Keratinocyte (primary cell): ENCODE measurements at regions not wholly inside any gene's neighbourhood (a gene's known extent, or its start where the extent isn't known, plus 50 kb on each side); places are given as distances from the start of the nearest gene placed in this dataset.

Experiments
- DNase-seq: peaks from one replicate; pipeline ENCODE4 v3.0.0-alpha.2; 2011; ENCODE audit warnings: low read depth, missing footprints, low spot score
- FAIRE-seq: peaks from 2 replicates; lab custom pipeline; 2011; peaks lifted over from hg19 to GRCh38; lab: Jason Lieb, UNC
- H2AFZ ChIP-seq: 2 replicates; pipeline ENCODE4 v1.6.0; 2012; ENCODE audit warnings: low read length, control low read depth, inconsistent platforms; ENCODE audit not compliant: control insufficient read depth
- H3K27ac ChIP-seq: 2 replicates; pipeline ENCODE4 v1.5.1; 2011; ENCODE audit warnings: low read length; ENCODE audit not compliant: control insufficient read depth, insufficient read depth
- H3K27me3 ChIP-seq: 3 replicates; pipeline ENCODE4 v1.6.0; 2011; ENCODE audit warnings: low read length; ENCODE audit not compliant: control insufficient read depth, insufficient read depth; ENCODE audit errors: extremely low read depth
- H3K36me3 ChIP-seq, 2 experiments: 2 replicates in 1 of 2; 3 replicates in 1 of 2; pipeline ENCODE4 v1.5.1; 2011; ENCODE audit warnings: low read length in 2 of 2, mild to moderate bottlenecking in 1 of 2; ENCODE audit not compliant: control insufficient read depth in 2 of 2, insufficient read depth in 2 of 2; ENCODE audit errors: extremely low read depth in 1 of 2
- H3K4me1 ChIP-seq: 3 replicates; pipeline ENCODE4 v1.5.1; 2011; ENCODE audit warnings: low read length; ENCODE audit not compliant: control insufficient read depth, insufficient read depth; ENCODE audit errors: extremely low read depth
- H3K4me2 ChIP-seq: 3 replicates; pipeline ENCODE4 v1.6.0; 2011; ENCODE audit warnings: low read depth, low read length; ENCODE audit not compliant: control insufficient read depth, insufficient read depth; ENCODE audit errors: extremely low read depth
- H3K4me3 ChIP-seq, 3 experiments: fragments of 200-600 bp in 1 of 3; sonication (generic) in 1 of 3; 2 replicates in 2 of 3; 3 replicates in 1 of 3; pipeline ENCODE4 v1.5.1; 2011 to 2016; ENCODE audit warnings: low read length in 3 of 3, mild to moderate bottlenecking in 3 of 3, control low read depth in 2 of 3, inconsistent platforms in 1 of 3, low read depth in 1 of 3, mixed read lengths in 1 of 3, mixed run types in 1 of 3, moderate library complexity in 1 of 3; ENCODE audit not compliant: control insufficient read depth in 2 of 3, insufficient read depth in 2 of 3; ENCODE audit errors: extremely low read depth in 1 of 3
- H3K79me2 ChIP-seq: 2 replicates; pipeline ENCODE4 v1.6.0; 2012; ENCODE audit warnings: low read length; ENCODE audit not compliant: control insufficient read depth, insufficient read depth
- H3K9ac ChIP-seq: 3 replicates; pipeline ENCODE4 v1.6.0; 2011; ENCODE audit warnings: low read length; ENCODE audit not compliant: control insufficient read depth, insufficient read depth; ENCODE audit errors: extremely low read depth
- H3K9me1 ChIP-seq: 3 replicates; pipeline ENCODE4 v1.6.0; 2011; ENCODE audit warnings: low read length; ENCODE audit not compliant: control insufficient read depth, insufficient read depth; ENCODE audit errors: extremely low read depth
- H3K9me3 ChIP-seq: 2 replicates; pipeline ENCODE4 v1.5.1; 2012; ENCODE audit warnings: low read depth, low read length; ENCODE audit not compliant: control insufficient read depth
- H4K20me1 ChIP-seq: 3 replicates; pipeline ENCODE4 v1.6.0; 2011; ENCODE audit warnings: low read length; ENCODE audit not compliant: control insufficient read depth, insufficient read depth; ENCODE audit errors: extremely low read depth
- EZH2 ChIP-seq: IDR thresholded peaks from one replicate; pipeline ENCODE4 v1.6.1; 2012; ENCODE audit warnings: inconsistent platforms, mild to moderate bottlenecking, low read length, moderate library complexity
- dilution Hi-C: fragments of 300-500 bp; cut with MboI; formaldehyde crosslinking; loops from one replicate; pipeline ENCODE4 v1.7.0; 2020; ENCODE audit warnings: low sequenced_read_pairs; ENCODE audit not compliant: extremely low pct_ligation_motif_present
- TF ChIP-seq, protein P1 (sequence below), 3 experiments: IDR thresholded peaks in 1 of 3; conservative IDR thresholded peaks in 1 of 3; optimal IDR thresholded peaks in 1 of 3; 2 replicates in 2 of 3; 3 replicates in 1 of 3; pipeline versions ENCODE3 to v1.5.1; 2011; ENCODE audit warnings: low read length in 3 of 3, mild to moderate bottlenecking in 3 of 3, moderate library complexity in 2 of 3, control low read depth in 1 of 3, inconsistent platforms in 1 of 3; ENCODE audit not compliant: insufficient read depth in 2 of 3; ENCODE audit errors: extremely low read depth in 1 of 3

DNA sequence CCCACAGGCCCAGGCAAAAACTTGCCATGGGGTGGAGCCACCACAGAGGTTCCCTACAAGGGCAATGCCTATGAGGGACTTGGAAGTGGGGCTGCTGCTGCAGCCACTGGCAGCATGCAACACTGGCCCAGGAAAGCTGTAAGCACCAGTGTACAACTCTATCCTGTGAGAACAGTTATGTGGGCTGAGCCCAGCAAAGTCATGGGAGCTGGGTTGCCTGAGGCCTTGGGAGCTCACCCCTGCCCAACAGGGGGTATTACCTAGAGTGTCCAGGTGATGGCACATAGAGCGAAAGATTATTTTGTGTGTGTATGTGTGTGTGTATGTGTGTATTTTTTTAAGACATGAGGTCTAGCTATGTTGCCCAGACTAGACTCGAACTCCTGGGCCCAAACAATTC lies 57.0 kb downstream of the TANC2 start:
- Histone ChIP-seq H3K4me1 (peaks cover 23% of the 10 kb centered on the region), H2AFZ (no peak overlapping the region), H3K4me3 (no peak overlapping the region), H3K36me3 (peaks cover 0 to 4% of the 10 kb centered on the region in 2 experiments), H3K27me3 (no peaks in the 10 kb centered on the region), H3K27ac (no peak overlapping the region), H3K4me2 (no peak overlapping the region), H3K79me2 (peaks cover 72% of the 10 kb centered on the region), H3K9me1 (no peaks in the 10 kb centered on the region), H3K9me3 (peaks cover 5% of the 10 kb centered on the region), H4K20me1 (no peaks in the 10 kb centered on the region), H3K9ac (no peak overlapping the region)
- dilution Hi-C loops, result no loop called here
- FAIRE-seq (no peak), DNase-seq (no peak)
- TF ChIP-seq EZH2, result no peak
- TF ChIP-seq, protein P1, sequence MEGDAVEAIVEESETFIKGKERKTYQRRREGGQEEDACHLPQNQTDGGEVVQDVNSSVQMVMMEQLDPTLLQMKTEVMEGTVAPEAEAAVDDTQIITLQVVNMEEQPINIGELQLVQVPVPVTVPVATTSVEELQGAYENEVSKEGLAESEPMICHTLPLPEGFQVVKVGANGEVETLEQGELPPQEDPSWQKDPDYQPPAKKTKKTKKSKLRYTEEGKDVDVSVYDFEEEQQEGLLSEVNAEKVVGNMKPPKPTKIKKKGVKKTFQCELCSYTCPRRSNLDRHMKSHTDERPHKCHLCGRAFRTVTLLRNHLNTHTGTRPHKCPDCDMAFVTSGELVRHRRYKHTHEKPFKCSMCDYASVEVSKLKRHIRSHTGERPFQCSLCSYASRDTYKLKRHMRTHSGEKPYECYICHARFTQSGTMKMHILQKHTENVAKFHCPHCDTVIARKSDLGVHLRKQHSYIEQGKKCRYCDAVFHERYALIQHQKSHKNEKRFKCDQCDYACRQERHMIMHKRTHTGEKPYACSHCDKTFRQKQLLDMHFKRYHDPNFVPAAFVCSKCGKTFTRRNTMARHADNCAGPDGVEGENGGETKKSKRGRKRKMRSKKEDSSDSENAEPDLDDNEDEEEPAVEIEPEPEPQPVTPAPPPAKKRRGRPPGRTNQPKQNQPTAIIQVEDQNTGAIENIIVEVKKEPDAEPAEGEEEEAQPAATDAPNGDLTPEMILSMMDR (optimal IDR thresholded peaks at IDR 0.05 in 1 of 3, IDR thresholded peaks at IDR 0.05 in 1 of 3, conservative IDR thresholded peaks at IDR 0.05 in 1 of 3; ENCODE audit: extremely low read depth in 1 of 3, insufficient read depth in 2 of 3, low read length in 3 of 3), result no peak

DNA sequence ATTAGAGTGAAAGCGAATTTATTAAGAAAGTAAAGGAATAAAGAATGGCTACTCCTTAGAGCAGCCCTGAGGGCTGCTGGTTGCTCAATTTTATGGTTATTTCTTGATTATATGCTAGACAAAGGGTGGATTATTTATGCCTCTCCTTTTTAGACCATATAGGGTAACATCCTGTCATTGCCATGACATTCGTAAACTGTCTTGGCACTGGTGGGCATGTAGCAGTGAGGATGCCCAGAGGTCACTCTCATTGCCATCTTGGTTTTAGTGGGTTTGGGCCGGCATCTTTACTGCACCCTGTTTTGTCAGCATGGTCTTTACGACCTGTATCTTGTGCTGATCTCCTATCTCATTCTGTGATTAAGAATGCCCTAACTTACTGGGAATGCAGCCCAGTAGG lies 58.2 kb downstream of the TANC2 start:
- Histone ChIP-seq H3K4me3 (no peak overlapping the region), H3K27me3 (no peaks in the 10 kb centered on the region), H3K4me2 (no peak overlapping the region), H3K9ac (no peak overlapping the region), H4K20me1 (no peaks in the 10 kb centered on the region), H2AFZ (no peak overlapping the region), H3K4me1 (peaks cover 17% of the 10 kb centered on the region), H3K79me2 (peaks cover 71% of the 10 kb centered on the region), H3K9me1 (no peaks in the 10 kb centered on the region), H3K9me3 (peaks cover 5% of the 10 kb centered on the region), H3K27ac (no peak overlapping the region), H3K36me3 (peaks cover 0 to 4% of the 10 kb centered on the region in 2 experiments)
- dilution Hi-C loops, result no loop called here
- DNase-seq, result no peak
- TF ChIP-seq, protein P1 (optimal IDR thresholded peaks at IDR 0.05 in 1 of 3, IDR thresholded peaks at IDR 0.05 in 1 of 3, conservative IDR thresholded peaks at IDR 0.05 in 1 of 3; ENCODE audit: extremely low read depth in 1 of 3, insufficient read depth in 2 of 3, low read length in 3 of 3), result no peak
- no peak for TF ChIP-seq EZH2
- no peak for FAIRE-seq
